HG03135 (cell line): ENCODE measurements at regions not wholly inside any gene's neighbourhood (a gene's known extent, or its start where the extent isn't known, plus 50 kb on each side); places are given as distances from the start of the nearest gene placed in this dataset.
"Not testable (repeated sequence)": the region's sequence is repeated elsewhere in the genome, so short reads cannot be mapped to it uniquely, and the experiment has no call there.

Experiments
- ATAC-seq: cut with Tn5 transposase; IDR thresholded peaks from one replicate; pipeline ENCODE4 v1.9.1; 2021; ENCODE audit warnings: mild to moderate bottlenecking, moderate library complexity; ENCODE audit not compliant: unreplicated experiment

DNA sequence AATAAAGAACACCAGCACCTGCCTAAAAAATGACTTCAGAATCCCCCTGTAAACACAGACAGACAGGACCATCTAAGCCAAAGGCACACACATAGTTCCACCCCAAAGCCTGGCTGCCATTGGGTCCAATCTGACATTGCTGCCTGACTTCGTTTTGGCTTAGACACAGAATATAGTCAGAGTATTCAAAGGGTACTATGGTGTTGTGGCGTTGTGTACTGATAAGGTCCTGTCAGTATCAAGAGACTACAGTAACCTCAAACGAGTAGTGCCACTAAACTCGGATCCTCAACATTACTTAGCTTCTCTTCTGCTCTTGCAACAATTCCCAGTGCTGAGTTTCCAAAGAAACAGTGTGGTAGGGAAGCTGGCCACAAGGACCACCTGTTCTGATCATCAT, 169.3 kb upstream of the NR5A2 start:
- no peak for ATAC-seq

DNA sequence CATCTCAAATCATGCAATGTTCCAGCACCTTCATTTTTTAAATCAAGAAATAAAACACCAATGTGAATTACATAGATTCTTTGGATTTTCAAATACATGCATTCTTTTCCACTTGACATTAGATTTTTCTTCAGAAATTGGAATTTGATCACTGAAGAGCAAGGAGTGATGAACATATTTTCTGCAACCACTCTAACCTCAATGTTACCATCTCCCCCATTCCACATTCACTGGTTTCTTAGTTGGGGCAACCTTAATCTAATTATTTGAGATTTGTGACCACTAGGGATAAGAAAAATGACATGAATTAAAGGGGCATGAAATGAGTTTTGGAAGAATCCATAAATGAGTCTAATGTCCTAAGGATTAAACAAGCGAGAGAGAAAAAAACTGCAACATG, 168.7 kb upstream of the NR5A2 start:
- no peak for ATAC-seq

DNA sequence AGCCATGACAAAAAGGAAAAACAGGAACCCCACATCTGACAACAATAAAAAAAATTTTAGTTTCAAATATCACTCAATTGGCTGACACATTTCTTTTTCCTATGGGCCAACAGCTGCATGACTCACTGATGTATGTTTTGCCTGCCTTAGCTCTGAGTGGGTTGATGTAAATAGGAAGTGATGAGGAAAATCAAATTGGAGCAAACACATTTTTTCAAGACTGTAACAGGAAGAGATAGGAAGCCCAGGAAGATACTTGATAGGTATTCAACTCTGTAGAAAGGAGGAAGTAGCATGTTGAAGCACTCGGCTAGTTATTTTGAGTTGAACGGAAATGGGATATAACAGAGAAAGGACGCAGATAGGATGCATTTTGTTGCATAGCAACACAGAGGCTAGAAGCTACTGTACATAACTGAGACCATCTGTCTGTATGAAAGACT, 168.0 kb upstream of the NR5A2 start:
- no peak for ATAC-seq

DNA sequence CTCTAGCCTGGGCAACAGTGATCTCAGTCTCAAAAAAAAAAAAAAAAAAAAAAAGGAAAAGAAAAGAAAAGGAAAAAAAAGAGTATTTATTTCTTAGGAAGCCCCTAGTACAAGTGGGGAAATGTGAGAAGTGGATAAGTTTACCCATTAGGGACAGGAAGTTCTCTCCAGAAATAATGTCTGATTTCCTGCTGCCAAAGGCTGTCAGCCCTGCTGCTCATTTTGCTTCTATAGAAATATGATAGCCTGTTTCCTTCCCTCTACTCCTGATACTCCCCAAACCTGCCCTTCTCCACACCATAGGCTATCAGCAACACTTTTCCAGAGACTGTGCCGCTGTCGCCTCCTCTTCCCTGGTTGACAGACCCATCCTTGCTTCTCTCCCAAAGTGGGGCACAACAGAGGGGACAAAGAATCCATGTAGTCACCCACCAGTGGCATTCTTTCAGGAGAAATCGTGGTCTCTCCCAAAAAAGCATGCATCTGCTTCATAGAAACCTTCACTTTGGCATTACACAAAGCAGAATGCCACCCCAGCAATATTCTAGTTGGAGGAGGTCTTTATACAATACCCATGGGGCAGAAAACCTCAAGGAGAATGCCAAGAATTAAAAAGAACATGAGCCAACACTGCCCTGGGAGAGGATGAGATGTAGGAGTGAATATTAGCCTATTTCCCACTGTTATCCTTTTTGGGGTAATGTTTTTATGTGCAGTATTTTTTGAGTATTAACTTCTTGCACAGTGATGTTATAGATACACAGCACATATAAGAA, 166.3 kb upstream of the NR5A2 start:
- no peak for ATAC-seq

DNA sequence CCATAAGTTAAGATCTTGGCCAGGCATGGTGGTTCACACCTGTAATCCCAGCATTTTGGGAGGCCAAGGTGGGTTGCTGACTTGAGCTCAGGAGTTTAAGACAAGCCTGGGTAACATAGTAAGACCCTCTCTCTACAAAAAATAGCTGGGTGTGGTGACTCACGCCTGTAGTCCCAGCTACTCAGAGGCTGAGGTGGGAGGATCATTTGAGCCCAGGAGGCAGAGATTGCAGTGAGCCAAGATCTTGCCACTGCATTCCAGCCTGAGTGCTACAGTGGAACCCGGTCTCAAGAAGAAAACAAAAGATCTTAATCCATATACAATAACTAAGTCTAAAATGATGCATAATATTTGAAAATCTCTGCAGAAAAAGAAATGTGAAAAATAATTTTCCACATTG, 165.5 kb upstream of the NR5A2 start:
- no peak for ATAC-seq

DNA sequence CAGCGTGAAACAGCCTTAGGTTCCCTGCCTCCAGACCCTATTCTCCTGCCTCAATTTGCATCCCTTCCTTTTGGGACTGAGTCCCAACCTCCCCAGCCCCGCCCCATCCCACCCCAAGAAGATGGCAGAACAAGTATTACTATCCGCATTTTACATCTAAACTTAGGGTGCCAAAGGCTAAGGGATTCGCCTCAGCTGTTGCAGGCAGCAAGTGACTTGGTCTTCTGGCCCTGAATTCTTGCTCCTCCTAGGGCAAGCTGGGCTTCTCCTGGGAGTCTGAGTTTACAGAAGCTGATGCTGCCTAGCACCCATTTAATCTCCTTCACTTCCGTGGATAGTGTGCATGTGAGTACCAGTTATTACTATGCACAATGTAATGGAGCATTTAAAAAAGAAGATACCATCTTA, 161.3 kb upstream of the NR5A2 start:
- ATAC-seq, result no peak

DNA sequence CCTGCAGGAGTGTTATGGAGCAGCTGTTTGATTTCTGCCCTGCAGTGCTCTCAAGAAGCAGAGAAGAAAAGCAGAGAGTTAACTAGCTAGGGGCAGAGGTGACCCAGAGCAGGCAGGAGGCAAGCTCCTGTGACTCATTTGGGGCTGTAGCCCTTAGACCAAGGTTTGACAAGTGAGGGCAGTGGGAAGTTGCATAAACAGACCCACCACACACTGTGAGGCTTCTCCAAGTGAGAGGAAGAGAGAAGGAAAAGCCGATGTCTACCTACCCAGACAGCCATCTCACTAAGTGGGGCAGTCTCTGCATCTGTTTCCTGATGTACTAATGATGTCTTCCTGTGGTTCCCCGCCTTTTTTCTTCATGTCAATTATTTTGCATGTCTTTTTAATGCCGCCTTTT, 159.9 kb upstream of the NR5A2 start:
- ATAC-seq, result no peak

DNA sequence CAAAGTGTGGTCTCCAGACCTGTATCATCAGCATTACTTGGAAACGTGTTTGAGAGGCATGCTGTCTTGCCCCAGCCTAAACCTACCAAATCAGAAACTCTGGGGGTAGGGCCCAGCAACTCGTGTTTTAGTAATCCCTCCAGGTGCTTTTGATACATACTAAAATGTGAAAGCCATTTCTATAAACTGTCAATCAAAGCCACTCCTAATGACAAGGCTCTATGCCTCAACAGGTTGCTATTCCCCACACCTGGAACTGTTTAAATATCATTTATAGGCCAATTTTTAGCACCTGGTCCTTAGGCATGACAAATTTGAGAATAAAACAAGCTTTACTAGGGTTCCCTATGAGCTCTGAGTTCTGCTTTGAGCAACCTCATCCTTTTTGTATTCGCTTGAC, 158.7 kb upstream of the NR5A2 start:
- no peak for ATAC-seq

DNA sequence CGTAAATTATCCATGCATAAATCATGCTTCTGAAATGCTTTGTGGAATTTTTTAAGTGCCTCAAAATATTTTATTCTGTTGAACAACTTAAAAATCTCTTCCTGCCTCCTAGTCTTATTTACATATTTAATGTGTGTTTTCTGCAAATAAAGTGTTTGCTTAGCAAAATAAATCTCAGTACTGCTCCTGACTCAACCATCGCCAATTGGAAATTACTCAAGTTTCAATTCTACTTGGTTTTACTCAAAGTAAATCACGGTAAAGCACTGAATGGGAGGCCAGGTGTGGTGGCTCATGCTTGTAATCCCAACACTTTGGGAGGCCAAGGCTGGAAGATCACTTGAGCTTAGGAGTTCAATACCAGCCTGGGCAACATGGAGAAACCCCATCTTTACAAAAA, 152.2 kb upstream of the NR5A2 start:
- ATAC-seq, result no peak

DNA sequence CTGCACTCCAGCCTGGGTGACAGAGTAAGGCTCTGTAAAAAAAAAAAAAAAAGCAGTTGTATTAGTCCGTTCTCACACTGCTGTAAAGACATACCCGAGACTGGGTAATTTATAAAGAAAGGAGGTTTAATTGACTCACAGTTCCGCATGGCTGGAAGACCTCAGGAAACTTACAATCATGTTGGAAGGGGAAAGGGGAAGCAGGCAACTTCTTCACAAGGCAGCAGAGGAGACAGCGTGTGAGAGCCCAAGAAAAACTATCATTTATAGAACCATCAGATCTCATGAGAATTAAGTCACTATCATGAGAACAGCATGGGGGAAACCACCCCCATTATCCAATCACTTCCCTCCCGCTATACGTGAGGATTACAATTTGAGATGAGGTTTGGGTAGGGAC, 151.7 kb upstream of the NR5A2 start:
- ATAC-seq, result no peak

DNA sequence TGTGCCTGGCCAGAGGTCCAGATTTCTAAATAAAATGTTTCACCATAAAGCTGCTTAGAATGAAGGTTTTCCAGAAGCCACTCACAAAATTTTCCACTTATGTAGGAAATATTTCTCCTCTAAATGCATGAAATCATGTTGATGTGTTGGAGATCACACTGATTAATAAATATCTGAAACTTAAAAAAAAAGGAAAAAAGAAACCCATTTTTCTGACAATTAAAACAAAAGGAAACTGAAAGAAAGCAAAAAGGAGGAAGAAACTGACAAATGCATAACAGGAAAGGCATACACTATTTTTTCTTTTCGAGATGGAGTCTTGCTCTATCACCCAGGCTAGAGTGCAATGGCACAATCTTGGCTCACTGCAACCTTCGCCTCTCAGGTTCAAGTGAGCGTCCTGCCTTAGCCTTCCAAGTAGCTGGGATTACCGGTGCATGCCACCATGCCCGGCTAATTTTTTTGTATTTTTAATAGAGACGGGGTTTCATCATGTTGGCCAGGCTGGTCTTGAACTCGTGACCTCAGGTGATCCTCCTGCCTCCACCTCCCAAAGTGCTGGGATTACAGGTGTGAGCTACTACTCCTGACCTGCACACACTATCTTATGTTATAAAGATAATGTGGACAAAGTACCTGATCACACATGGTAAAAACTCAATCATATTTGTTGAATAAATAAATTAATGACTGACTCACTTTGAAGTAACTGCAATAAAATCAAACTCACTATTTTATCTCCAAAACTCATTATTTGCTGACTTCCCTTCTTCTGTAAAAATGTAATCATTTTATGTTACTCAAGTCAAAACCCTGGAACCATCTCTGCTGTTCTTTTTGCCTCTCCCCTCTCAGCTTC, 149.8 kb upstream of the NR5A2 start:
- no peak for ATAC-seq

DNA sequence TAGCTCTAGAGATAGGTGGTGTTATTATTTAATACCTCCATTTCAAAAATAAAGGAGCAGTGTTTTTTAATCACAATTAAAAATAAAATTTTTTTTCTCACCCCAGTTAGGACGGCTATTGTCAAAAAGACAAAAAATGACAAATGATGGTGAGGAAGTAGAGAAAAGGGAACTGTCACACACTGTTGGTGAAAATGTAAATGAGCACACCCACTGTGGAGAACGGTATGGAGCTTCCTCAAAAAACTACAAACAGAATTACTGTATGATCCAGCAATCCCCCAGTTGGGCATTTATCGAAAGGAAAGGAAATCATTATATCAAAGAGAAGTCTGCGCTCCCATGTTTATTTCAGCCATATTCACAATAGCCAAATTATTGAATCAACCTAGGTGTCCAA, 148.7 kb upstream of the NR5A2 start:
- no peak for ATAC-seq

DNA sequence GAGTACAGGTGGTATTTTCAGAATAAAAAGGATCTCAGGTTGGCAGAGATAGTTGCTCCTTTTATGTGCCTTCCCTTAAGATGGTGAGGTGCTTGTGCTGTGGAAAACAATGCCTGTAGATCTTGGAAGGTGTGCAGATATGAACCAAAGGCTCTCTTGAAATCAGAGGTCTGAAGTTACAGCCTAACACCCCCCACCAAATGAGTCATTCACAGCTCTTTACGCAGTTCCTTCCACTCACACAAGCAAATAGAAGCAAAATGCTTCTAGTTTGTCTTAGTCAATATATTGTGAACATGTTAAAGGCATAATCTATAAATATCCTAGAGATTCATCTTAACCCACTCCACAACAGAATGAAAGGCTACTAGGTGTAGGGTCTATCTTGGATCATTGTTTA, 128.9 kb upstream of the NR5A2 start:
- ATAC-seq, result no peak

DNA sequence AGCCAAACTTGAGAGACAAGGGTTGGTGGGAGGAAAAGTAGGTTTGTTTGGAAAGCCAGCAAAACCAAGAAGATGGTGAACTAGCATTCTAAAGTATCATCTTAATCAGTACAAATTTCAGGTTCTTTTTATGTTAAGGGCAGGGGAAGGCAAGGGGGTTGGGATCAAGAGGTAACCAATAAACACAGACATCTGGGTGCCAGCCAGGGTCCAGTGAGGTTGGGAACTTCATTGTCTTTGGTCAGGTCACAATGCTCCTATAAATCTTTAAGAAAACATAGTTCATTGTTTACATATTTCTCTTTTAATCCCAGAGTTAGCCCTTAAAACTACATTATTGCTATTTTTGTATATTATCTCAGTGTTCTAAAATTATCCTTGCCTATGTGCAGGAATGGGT, 126.2 kb upstream of the NR5A2 start:
- no peak for ATAC-seq

DNA sequence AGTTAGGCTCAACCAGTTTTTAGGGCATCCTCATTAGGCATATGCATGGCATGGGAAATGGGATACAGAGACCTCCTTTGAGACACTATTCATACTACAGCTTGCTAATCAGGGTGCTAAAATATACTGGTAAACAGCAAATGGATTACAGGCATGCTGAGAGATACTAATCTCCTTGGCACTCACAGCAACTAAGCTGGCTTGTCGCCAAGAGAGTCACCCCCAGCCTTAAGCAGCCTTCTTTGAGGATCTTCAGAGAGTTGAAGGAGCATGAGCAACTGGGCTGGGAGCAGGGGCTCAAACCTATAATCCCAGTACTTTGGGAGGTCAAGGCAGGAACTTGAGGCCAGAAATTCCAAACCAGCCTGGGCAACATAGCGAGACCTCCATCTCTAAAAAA, 120.1 kb upstream of the NR5A2 start:
- ATAC-seq, result no peak

DNA sequence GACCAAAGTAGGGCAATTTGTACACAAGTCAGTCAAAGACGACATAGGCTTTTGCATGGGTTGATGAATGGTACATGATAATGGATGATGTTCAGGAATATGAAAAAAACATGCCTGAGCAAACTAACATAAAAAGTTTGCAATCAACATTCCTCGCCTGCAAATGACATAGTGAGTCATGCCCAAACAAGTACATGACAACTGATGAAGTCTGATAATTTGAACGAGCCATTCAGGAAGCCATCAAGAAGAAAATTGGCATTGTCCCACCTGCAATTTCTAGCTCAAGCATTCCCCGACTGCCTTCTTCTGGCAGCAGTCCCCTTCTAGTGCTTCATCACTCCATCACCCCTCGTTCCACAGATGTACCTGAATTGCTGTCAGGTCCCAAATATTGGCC, 118.4 kb upstream of the NR5A2 start:
- no peak for ATAC-seq

DNA sequence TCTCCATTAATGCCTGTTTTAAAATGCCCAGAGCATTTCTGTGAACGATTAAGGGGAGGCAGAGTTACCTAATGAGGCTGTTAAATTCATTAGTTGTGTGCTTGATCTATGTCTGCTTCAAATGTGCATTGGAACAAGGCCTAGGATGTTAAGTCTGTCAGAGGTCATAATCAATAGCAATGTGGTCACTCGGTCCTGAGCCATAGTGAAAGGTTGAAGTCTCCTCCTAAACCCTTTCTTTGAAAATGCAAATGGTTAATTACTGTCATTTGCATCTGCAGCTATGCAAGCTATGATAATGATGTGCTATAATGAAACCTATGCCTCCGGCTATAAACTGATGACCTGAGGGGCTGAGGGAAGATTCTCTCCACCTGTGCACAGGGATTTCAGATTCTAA, 114.2 kb upstream of the NR5A2 start:
- ATAC-seq, result no peak

DNA sequence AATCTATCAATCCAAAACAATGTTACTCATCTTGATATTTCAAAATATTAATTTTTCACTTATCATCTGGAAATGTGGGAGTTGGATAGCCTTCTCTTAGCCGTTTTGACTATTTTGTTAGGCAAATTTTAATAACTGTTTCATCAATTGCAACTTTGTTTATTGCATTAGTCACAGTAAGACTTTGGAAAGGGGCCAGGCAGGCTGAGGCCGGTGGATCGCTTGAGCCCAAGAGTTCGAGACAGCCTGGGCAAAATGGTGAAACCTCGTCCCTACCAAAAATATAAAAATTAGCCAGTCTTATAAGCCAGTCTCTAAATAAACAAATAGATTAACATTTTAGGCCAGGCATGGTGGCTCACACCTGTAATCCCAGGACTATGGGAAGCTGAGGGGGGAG, 113.0 kb upstream of the NR5A2 start:
- no peak for ATAC-seq

DNA sequence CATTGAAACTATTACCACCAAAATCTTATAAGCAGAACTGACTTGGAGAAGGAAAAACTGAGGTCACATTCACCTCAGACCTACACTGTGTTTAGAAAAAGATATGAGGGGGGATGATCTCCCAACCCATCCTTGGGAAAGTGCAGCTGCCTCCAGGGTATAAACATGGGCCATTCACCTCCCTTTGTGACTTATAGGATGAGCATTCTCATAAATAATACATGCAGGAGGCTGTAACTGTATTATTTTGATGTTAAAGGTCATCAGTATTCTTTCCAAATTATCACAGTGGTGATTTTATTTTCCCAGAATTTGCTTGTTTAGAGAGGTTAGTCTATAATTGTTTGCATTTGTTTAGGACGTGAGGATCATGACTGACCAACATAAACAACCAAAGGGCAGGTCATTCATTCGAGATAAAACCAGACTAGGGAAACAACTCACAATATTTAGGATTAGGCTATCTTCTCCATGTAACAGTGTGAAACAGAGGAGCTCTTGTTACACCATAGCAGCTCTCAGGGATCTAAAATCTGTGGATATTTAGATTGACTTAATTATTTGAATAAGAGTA, 109.2 kb upstream of the NR5A2 start:
- ATAC-seq, result no peak

DNA sequence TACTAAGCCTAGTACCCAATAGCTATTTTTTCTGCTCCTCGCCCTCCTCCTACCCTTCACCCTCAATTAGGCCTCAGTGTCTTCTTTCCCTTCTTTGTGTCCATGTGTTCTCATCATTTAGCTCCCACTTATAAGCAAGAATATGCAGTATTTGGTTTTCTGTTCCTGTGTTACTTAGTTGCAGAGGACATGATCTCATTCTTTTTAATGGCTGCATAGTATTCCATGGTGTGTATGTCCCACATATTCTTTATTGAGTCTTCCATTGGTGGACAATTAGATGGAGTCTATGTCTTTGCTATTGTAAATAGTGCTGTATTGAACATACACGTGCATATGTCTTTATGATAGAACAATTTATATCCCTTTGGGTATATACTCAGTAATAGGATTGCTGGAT, 106.9 kb upstream of the NR5A2 start:
- ATAC-seq, result no peak

DNA sequence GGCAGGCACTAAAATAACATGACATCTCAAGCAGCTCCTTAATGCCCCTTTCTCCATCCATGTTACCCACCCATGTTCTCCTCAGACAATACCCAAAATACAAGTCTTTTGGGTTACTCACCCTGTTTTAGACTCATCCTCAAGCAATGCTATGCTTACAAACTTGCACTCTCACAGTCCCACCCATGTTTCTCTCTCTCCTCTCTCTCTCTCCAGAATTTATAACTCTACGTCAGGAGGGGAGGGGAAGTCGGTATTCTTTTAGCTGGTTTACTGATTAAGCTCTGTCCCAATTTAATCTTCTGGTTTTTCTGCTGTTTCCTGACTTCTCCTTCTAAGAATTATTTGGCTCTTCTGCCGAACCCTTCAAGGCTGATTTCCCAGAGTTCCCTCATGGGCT, 98.0 kb upstream of the NR5A2 start:
- no peak for ATAC-seq

DNA sequence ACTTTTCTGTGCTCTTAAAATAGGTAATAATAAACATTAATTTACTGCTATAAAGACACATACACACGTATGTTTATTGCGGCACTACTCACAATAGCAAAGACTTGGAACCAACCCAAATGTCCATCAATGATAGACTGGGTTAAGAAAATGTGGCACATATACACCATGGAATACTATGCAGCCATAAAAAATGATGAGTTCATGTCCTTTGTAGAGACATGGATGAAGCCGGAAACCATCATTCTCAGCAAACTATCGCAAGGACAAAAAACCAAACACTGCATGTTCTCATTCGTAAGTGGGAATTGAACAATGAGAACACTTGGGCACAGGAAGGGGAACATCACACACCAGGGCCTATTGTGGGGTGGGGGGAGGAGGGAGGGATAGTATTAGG, 97.4 kb upstream of the NR5A2 start:
- ATAC-seq, result not testable (repeated sequence)
